T-helper 1 cell (primary cell): ENCODE measurements at regions not wholly inside any gene's neighbourhood (a gene's known extent, or its start where the extent isn't known, plus 50 kb on each side); places are given as distances from the start of the nearest gene placed in this dataset.
"Not testable (repeated sequence)": the region's sequence is repeated elsewhere in the genome, so short reads cannot be mapped to it uniquely, and the experiment has no call there.

ENCODE experiments used
- DNase-seq, 5 donors: peaks; one replicate each; pipeline ENCODE4 v3.0.0-alpha.2; 2012 to 2020

DNA sequence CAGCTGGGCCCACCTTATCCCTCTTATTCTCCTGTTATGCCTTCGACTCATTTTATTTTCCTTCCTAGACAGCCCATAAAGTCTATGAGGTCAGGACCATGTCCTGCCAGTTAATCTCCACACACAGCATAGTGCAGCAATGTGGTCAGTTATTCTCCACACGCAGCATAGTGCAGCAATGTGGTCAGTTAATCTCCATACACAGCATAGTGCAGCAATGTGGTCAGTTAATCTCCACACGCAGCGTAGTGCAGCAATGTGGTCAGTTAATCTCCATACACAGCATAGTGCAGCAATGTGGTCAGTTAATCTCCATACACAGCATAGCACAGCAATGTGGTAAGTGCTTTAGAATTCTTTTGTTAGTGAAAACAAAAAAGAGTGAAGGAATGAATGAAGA, 77.8 kb downstream of the TEX36 start:
- DNase-seq: no peak

DNA sequence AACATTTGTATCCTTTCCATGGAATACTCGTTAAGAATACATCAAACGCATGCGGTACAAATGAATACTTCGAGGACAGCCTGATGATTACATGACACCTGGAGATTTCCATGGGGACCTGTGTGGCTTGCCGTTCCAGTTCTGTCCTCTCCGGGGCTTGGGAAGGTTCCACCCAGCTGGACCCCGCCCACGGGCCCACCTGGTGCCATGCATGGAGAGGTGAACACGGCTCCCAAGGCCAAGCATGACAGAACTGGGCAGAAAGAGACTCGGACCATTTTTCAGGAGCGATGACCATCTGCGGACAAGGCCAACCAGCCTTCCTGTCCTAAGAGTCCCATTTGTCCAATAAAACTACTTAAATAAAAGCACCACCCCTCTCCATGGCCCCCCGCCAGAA, 80.1 kb downstream of the TEX36 start:
- DNase-seq: no peak

DNA sequence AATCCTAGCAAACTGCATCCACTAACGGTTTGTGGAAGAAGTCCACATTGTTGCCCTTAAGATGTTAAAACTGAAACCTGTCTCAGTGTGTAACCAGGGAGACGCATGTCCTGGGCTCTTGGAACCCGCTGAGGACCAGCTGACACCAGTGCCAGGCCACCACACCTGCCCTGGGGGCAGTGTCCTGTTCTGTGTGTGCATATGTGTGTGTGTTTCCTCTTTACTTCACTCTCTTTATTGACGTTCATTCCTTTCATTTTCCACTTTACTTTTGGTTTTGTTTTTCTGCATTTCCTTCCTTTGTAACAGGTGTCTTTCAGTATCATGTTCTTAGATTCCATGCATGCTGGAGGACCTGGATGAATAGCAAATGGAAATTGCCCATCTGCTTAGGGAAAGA, 83.8 kb downstream of the TEX36 start:
- peak in 1 of 5 donors; percentile 1 for DNase-seq

GRCh38 chr10:125595911-125596310, 87.1 kb downstream of the TEX36 start:
- no peak for DNase-seq

- DNase-seq: no peak
These were observed 89.3 kb downstream of the TEX36 start for GRCh38 chr10:125593644-125594043.

DNA sequence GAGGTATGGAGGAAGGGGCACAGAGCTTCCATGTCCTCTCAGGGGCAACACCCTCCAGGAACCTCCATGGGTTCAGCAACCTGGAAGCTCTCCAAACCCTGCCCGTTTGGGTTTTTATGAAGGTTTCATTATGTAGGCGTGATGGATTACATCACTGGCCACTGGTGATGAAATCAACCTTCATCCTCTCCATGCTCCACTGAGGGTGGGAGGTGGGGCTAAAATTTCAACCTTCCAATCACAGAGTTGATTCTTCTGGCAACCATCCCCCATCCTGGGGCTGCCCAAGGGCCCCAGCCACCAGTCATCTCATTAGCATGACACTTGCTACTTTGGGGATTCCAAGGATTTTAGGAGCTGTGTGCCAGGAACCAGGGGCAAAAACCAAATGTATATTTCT, 90.1 kb downstream of the TEX36 start:
- DNase-seq: no peak

DNA sequence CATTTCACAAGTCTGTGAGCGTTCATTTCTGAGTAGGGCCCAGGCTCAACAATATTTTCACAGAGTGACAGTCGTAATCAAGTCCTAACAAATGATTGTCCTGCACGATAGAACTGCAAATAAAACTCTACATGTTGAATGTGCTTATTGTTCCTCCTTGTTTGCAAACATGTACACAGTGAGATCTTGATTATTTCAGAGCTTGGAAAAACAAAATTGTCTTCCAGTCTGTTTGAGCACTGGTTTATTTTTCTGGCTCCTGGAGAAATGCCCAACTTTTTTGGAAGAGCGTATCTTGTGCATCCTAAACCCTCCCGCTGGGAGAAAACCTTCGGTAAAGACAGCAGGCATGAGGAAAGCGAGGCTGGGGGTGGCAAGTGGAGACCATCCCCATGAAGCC, 91.1 kb downstream of the TEX36 start:
- no peak for DNase-seq

- not testable (repeated sequence) for DNase-seq
These were observed 94.2 kb downstream of the TEX36 start for GRCh38 chr10:125588738-125589137.

DNA sequence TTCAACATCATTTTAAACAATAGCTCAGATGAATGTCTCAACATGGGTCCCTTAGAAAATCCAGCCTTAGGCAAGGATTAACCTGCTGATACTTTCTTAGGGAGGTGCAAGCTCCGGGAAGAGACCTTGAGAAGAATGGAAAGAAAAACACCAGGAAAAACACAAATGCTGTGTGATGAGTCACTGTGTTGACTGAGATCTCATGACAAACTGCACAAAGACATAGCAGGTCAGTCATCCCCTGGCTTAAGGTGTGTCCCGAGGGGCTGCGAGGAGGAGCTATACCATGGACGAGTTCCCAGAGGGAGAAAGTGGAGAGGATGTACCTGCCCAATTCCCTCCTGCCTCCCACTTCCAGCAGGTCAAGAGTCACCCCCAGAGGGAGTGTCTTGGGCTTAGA, 98.0 kb downstream of the TEX36 start:
- DNase-seq: no peak

- DNase-seq: no peak
These were observed 104.2 kb downstream of the TEX36 start for GRCh38 chr10:125578658-125579315.

DNA sequence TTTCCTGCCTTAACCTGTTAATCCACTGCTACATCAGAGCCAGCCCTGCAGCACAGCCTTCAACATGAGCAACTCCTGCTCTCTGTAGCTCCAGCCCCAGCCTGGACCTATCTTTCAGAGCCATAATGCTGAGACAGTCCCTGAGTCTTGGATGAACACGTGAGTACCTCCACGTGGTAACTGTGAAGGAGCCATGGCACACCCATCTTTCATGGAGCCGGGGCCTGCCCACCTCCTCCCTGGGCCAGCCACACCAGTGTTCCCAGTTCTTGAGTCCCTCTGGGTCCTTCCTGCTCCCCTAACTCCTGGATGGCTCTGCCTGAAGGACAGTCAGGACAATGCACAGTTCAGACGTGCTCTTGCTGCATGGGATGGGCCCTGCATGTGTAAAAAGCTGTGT, 107.1 kb downstream of the TEX36 start:
- no peak for DNase-seq

GRCh38 chr10:125568156-125568555, 114.8 kb downstream of the TEX36 start:
- DNase-seq: no peak

DNA sequence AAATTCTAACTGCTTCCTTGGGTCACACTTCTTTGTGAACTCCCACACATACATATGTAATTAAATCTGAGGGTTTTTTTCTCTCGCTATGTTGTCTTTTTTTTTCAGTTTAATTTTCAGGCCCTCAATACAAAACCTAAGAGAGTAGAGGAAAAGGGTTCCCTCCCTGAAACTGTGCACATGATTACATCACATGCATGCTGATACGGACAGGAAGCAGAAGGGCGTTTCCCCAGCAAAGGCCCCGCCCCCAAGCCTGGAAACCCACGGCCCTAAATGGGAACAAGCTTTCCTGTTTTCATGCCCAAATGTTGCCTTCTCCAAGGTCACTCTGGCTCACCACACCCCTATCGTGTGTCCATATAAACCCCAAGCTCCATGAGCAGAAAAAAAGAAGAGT, 115.4 kb downstream of the TEX36 start:
- no peak for DNase-seq

GRCh38 chr10:125565046-125565445, 117.9 kb downstream of the TEX36 start:
- DNase-seq: no peak

DNA sequence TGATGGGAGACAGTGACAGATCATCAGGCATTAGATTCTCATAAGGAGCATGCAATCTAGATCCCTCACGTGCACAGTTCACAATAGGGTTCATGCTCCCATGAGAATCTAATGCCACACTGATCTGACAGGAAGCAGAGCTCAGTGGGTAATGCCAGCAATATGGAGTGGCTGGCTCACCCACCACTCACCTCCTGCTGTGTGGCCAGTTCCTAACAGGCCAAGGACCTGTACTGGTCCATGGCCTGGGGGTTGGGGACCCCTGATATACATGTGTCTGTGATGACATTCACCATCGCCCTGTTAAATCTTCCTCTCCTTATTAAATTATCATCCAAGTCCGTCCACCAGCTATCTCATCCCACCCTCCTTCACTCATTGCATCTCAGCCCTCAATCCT, 118.4 kb downstream of the TEX36 start:
- DNase-seq: no peak

- DNase-seq: no peak
These were observed 120.2 kb downstream of the TEX36 start for GRCh38 chr10:125562737-125563136.

GRCh38 chr10:125560947-125561346, 122.0 kb downstream of the TEX36 start:
- DNase-seq: no peak

DNA sequence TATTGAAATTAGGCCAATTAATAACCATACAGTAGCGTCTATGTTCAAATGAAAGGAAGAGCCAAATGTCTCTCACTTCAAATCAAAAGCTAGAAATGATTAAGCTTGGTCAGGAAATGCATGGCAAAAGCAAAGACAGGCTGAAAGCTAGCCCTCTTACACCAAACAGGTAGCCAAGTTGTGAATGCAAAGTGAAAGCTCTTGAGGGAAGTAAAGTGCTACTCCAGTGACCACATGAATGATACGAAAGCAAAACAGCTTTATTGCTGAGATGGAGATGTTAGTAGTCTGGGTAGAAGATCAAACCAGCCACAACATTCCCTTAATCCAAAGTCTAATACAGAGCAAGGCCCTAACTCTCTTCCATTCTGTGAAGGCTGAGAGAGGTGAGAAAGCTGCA, 123.8 kb downstream of the TEX36 start:
- DNase-seq: peak in 1 of 5 donors; percentile 4

- no peak for DNase-seq
These were observed 125.0 kb downstream of the TEX36 start for GRCh38 chr10:125557801-125558505.

DNA sequence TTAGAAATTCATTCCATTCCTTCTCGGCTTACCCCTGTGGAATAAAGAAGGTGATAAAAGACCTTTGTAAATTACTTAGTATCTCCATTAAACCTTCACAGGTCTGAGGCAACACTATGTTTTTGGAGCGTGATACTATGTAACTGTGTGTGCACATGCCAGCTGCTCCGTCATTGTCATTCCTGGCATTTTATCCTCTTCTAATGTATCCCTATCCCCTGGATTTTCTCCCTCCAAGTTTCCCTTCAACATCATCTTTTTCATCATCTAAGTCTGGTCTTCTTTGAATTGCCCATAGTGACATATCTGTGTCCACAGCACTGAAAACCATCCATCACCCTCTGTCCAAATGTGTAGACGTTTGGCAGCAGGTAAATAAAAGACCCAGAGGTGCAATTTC, 125.7 kb downstream of the TEX36 start:
- DNase-seq: no peak

GRCh38 chr10:125556882-125557281, 126.1 kb downstream of the TEX36 start:
- no peak for DNase-seq

- DNase-seq: no peak
These were observed 127.2 kb downstream of the TEX36 start for GRCh38 chr10:125555743-125556142.

- no peak for DNase-seq
These were observed 127.7 kb downstream of the TEX36 start for GRCh38 chr10:125555267-125555666.

- DNase-seq: no peak
These were observed 128.2 kb downstream of the TEX36 start for GRCh38 chr10:125554753-125555152.
